PC-9 (cell line): ENCODE measurements at regions not wholly inside any gene's neighbourhood (a gene's known extent, or its start where the extent isn't known, plus 50 kb on each side); places are given as distances from the start of the nearest gene placed in this dataset.
"Not testable (repeated sequence)": the region's sequence is repeated elsewhere in the genome, so short reads cannot be mapped to it uniquely, and the experiment has no call there.

ENCODE experiments used
- EZH2 ChIP-seq: fragments of 200-600 bp; sonication (generic); IDR thresholded peaks from 2 replicates; pipeline ENCODE4 v1.8.0; 2017; ENCODE audit warnings: antibody characterized with exemption, low read depth
- TF ChIP-seq, protein P1 (sequence below): fragments of 200-600 bp; sonication (generic); conservative IDR thresholded peaks from 2 replicates; pipeline ENCODE4 v1.6.1; 2017; ENCODE audit warnings: mixed run types, antibody characterized with exemption, mild to moderate bottlenecking, moderate library complexity

GRCh38 chr9:39550573-39550972 lies 195.1 kb downstream of the SPATA31A1 start:
- TF ChIP-seq, protein P1, sequence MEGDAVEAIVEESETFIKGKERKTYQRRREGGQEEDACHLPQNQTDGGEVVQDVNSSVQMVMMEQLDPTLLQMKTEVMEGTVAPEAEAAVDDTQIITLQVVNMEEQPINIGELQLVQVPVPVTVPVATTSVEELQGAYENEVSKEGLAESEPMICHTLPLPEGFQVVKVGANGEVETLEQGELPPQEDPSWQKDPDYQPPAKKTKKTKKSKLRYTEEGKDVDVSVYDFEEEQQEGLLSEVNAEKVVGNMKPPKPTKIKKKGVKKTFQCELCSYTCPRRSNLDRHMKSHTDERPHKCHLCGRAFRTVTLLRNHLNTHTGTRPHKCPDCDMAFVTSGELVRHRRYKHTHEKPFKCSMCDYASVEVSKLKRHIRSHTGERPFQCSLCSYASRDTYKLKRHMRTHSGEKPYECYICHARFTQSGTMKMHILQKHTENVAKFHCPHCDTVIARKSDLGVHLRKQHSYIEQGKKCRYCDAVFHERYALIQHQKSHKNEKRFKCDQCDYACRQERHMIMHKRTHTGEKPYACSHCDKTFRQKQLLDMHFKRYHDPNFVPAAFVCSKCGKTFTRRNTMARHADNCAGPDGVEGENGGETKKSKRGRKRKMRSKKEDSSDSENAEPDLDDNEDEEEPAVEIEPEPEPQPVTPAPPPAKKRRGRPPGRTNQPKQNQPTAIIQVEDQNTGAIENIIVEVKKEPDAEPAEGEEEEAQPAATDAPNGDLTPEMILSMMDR, result not testable (repeated sequence)
- TF ChIP-seq EZH2, result not testable (repeated sequence)
